PFSK-1 (cell line): ENCODE measurements at regions not wholly inside any gene's neighbourhood (a gene's known extent, or its start where the extent isn't known, plus 50 kb on each side); places are given as distances from the start of the nearest gene placed in this dataset.

Experiments
- POLR2AphosphoS5 ChIP-seq: IDR thresholded peaks from 2 replicates; pipeline ENCODE4 v1.6.1; 2012; ENCODE audit warnings: low read depth, mild to moderate bottlenecking, control low read depth, low read length, moderate library complexity
- REST ChIP-seq, 2 experiments: IDR thresholded peaks; 2 replicates each; pipeline versions ENCODE4 v1.6.1 to v1.8.0; 2011 to 2012; ENCODE audit warnings: low read depth in 2 of 2, low read length in 2 of 2, control low read depth in 1 of 2, inconsistent platforms in 1 of 2, mild to moderate bottlenecking in 1 of 2, moderate library complexity in 1 of 2; ENCODE audit not compliant: insufficient read depth in 1 of 2
- SIN3A ChIP-seq: IDR thresholded peaks from 2 replicates; pipeline ENCODE4 v1.6.1; 2012; ENCODE audit warnings: mild to moderate bottlenecking, low read length, moderate library complexity, borderline replicate concordance; ENCODE audit not compliant: insufficient read depth
- TAF1 ChIP-seq: IDR thresholded peaks from 2 replicates; pipeline ENCODE4 v1.6.1; 2012; ENCODE audit warnings: low read length, control low read depth, borderline replicate concordance; ENCODE audit not compliant: insufficient read depth

- TF ChIP-seq SIN3A (no peak), REST (IDR thresholded peaks at IDR 0.05; ENCODE audit: insufficient read depth in 1 of 2, low read depth in 2 of 2, low read length in 2 of 2) (no peak), TAF1 (no peak), POLR2AphosphoS5 (no peak)
These were observed 845.4 kb upstream of the ADAMTS5 start for GRCh38 chr21:27812279-27812678.
